WERI-Rb-1 (cell line): ENCODE measurements at regions not wholly inside any gene's neighbourhood (a gene's known extent, or its start where the extent isn't known, plus 50 kb on each side); places are given as distances from the start of the nearest gene placed in this dataset.

Source experiments
- DNase-seq: peaks from one replicate; pipeline ENCODE4 v3.0.0-alpha.2; 2020
- H3K27ac ChIP-seq: fragments of 250-450 bp; sonication (Bioruptor Pico); 2 replicates; pipeline ENCODE4 v1.5.1; 2020; ENCODE audit warnings: mild to moderate bottlenecking, moderate library complexity
- H3K27me3 ChIP-seq: fragments of 250-450 bp; sonication (Bioruptor Pico); 2 replicates; pipeline ENCODE4 v1.5.1; 2021; ENCODE audit warnings: mild to moderate bottlenecking, low read depth, moderate library complexity; ENCODE audit not compliant: insufficient read depth, severe bottlenecking
- H3K36me3 ChIP-seq: fragments of 250-450 bp; sonication (Bioruptor Pico); 2 replicates; pipeline ENCODE4 v1.5.1; 2020; ENCODE audit warnings: mild to moderate bottlenecking, moderate library complexity
- H3K4me3 ChIP-seq: 2 replicates; pipeline ENCODE4 v1.5.1; 2011; ENCODE audit warnings: low read depth, mild to moderate bottlenecking, control low read depth, low read length
- H3K9me3 ChIP-seq: fragments of 250-450 bp; sonication (Bioruptor Pico); 2 replicates; pipeline ENCODE4 v1.5.1; 2021; ENCODE audit warnings: mild to moderate bottlenecking, moderate library complexity; ENCODE audit not compliant: severe bottlenecking
- TF ChIP-seq, protein P1 (sequence below): IDR thresholded peaks from 2 replicates; pipeline ENCODE4 v1.5.1; 2011; ENCODE audit warnings: low read depth, mild to moderate bottlenecking, control low read depth, inconsistent platforms, low read length

DNA sequence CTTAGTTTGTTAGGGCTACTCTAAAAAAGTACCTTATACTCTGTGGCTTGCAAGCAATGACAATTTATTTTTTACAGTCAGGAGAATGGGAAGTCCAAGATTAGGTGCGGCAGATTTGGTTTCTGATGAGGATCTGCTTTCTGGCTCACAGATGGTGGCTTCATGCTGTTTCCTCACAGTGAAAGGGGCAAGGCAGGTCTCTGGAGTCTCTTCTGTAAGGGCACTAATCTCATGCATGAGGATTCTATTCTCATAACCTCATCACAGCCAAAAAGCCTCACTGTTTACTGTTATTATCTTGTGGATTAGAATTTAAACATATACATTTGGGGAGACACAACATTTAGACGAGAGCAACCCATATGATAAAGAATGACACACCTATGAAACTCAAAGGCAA, 1957.4 kb upstream of the SEL1L start:
- DNase-seq: peak; percentile 69
- TF ChIP-seq, protein P1, sequence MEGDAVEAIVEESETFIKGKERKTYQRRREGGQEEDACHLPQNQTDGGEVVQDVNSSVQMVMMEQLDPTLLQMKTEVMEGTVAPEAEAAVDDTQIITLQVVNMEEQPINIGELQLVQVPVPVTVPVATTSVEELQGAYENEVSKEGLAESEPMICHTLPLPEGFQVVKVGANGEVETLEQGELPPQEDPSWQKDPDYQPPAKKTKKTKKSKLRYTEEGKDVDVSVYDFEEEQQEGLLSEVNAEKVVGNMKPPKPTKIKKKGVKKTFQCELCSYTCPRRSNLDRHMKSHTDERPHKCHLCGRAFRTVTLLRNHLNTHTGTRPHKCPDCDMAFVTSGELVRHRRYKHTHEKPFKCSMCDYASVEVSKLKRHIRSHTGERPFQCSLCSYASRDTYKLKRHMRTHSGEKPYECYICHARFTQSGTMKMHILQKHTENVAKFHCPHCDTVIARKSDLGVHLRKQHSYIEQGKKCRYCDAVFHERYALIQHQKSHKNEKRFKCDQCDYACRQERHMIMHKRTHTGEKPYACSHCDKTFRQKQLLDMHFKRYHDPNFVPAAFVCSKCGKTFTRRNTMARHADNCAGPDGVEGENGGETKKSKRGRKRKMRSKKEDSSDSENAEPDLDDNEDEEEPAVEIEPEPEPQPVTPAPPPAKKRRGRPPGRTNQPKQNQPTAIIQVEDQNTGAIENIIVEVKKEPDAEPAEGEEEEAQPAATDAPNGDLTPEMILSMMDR: no peak
- Histone ChIP-seq H3K9me3 (no peaks in the 10 kb centered on the region), H3K27me3 (no peaks in the 10 kb centered on the region), H3K27ac (peak overlapping the region; percentile 50), H3K36me3 (no peaks in the 10 kb centered on the region), H3K4me3 (no peak overlapping the region)

DNA sequence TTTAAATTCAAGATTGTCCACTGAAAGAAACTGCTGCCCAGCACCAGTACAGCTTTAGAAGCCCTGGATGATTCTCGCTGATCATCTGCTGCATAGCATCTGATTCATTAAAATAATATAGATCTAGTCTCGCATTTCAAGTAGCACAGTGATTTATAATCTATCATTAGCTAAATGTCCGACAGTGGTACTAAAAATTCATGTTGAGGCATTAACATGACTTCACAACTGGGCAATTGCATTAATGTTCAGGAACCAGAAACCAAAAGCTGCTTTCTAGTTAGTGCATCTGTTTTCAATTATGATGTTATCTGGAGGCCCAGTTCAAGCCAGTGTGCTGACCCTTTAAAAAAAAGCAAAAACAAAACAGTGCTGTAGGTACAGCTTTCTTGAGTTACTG, 1987.2 kb upstream of the SEL1L start:
- H3K4me3 ChIP-seq: no peak overlapping the region
- H3K27me3 ChIP-seq: no peaks in the 10 kb centered on the region
- H3K9me3 ChIP-seq: no peaks in the 10 kb centered on the region
- no peak overlapping the region for H3K27ac ChIP-seq
- TF ChIP-seq, protein P1: no peak
- H3K36me3 ChIP-seq: no peaks in the 10 kb centered on the region
- no peak for DNase-seq

DNA sequence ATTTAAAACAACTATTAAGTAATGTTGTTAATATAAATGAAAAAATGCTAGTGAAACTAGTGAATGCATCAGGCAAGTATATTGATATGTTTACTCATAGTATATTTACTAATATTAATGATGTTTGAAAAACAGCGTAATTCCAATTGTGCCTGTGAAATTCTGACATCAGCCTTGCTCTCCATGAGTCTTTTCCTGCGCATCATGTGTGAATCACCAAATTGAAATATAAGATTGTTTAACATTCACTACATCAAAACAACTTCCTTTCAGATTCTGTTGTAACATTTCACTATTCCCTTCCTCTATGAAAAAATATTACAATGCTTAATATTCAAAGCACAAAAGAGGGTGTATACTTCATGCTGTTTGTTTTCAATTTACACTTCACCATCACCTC, 1995.9 kb upstream of the SEL1L start:
- DNase-seq: no peak
- no peaks in the 10 kb centered on the region for H3K27me3 ChIP-seq
- no peaks in the 10 kb centered on the region for H3K9me3 ChIP-seq
- no peaks in the 10 kb centered on the region for H3K36me3 ChIP-seq
- TF ChIP-seq, protein P1: no peak
- H3K27ac ChIP-seq: no peak overlapping the region
- H3K4me3 ChIP-seq: no peak overlapping the region

GRCh38 chr14:83533734-83534133, 1996.2 kb upstream of the FLRT2 start:
- Histone ChIP-seq H3K9me3 (no peaks in the 10 kb centered on the region), H3K27me3 (no peaks in the 10 kb centered on the region), H3K4me3 (no peak overlapping the region), H3K36me3 (no peaks in the 10 kb centered on the region), H3K27ac (no peak overlapping the region)
- TF ChIP-seq, protein P1: no peak
- DNase-seq: no peak

DNA sequence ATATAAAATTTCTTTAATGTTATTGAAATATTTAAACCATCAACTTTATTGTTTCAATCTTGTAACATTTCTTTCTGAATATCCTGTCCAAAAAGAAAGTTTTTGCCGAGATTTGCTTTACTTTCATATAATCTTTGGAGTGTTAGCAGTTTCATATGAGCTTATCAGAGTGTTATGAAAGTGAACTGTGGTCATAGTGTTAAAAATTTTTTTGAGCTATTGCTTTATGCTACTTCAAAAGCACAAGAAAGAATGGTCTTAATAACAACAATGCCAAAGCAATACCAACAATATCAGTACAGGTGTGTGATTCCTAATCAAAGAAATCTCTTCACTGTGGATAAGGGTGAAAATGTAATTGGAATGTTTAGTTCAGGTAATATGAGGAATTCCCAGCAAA, 1994.9 kb upstream of the FLRT2 start:
- no peaks in the 10 kb centered on the region for H3K27me3 ChIP-seq
- H3K9me3 ChIP-seq: no peaks in the 10 kb centered on the region
- no peak overlapping the region for H3K4me3 ChIP-seq
- H3K27ac ChIP-seq: no peak overlapping the region
- no peaks in the 10 kb centered on the region for H3K36me3 ChIP-seq
- TF ChIP-seq, protein P1: no peak
- no peak for DNase-seq

DNA sequence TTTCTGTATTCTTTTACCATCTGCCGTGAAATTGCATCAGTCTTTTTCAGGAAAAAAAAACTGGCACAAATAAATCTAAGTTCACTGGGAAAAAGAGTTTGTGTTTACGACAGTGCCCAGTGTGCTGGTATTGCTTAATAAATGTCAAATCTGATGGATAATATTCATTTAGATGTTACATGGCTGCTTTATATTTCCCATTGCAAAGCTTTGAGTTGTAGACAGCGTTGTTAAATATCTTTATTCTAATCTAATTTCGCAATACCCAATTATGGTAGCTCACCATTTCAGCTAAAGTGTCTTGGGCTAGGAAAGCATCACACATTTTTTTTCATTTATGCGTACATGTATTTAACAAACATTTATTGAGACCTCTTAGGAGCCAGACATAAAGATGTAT, 1994.5 kb upstream of the FLRT2 start:
- Histone ChIP-seq H3K27me3 (no peaks in the 10 kb centered on the region), H3K9me3 (no peaks in the 10 kb centered on the region), H3K4me3 (no peak overlapping the region), H3K36me3 (no peaks in the 10 kb centered on the region), H3K27ac (no peak overlapping the region)
- TF ChIP-seq, protein P1: no peak
- DNase-seq: no peak
